CD4-positive, alpha-beta T cell treated with Interferon gamma for 1 hour (primary cell): ENCODE measurements at regions not wholly inside any gene's neighbourhood (a gene's known extent, or its start where the extent isn't known, plus 50 kb on each side); places are given as distances from the start of the nearest gene placed in this dataset.

ENCODE experiments used
- DNase-seq: peaks from one replicate; pipeline ENCODE4 v3.0.0-alpha.2; 2020

DNA sequence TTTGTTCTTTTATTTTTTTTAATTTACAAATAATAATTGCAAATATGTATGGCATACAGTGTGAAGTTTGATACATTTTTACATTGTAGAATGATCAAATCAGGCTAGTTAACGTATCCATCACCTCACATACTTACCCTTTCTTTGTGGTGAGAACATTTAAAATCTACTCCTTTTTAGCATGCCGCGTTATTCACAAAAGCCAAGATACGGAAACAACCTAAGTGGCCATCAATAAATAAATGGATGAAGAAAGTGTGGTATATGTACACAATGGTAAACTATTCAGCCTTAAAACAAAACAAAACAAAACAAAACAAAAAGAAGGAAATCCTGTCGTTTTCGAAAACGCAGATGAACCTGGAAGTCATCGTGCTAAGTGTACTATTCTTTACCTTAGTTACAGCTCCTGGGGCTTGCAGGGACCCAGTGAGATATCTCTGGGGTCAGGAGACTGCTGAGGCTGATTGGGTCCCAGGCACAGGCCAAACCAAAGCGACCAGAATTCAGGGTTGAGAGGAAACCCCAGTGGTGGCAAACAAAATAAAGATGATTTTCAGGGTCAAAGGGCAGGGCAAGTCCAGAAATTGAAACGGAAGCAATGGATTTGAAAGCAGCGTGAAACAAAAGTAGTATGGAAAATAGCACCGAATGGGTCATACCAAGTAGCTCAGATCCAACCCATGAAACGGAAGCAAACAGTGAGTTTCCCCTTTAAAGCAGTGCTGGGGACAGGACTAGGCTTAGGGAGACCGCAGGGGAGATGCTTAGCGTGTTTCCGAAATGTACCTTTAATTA lies 188.2 kb downstream of the PLPP3 start:
- no peak for DNase-seq

DNA sequence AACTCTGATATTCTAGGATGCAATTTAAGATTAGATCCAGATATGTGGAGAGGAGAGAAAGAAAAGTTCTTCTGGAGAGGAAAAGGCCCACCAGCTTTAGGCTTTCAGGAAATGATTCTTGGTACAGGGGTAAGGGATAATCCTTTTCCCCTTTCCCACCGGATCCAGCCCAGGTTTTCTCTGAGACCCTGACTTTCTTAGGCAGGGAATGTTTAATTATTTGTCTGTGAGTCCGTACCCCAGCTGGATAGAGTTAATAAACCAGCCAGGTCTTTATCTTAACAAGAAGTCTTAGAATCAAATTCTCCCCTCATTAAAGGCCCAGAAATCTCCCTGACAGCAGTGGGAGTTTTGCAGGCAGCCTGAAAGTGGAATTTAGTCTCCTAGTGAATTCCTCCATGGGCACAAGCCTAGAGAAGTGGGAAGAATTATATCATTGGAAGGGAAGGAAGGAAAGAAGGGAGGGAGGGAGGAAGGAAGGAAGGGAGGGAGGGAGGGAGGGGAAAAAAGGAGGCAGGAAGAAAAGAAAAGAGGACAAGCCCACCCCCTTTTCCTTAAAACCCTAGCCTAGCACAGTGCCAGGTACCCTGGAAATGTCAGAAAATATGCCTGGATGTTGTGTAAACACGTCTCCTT lies 189.0 kb downstream of the PLPP3 start:
- DNase-seq, result no peak

DNA sequence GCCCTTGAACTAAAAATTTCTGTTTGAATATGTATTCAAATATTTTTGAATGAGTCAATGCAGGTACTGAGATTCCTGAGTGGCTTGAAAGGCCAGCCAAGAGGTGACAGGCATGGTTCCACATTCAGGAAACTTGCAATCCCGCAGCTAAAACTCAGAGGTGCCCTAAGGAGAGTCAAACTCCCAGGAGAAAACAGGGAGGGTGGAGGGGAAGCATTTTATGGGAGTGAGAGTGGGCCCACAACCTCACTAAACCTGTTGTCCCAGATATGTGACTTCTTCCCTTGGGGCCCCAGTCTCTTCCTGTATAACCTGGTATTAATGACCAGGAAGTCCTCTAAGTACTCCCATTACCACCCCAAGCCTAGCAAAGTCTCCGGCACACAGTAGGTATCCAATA lies 189.6 kb downstream of the PLPP3 start:
- DNase-seq, result no peak

DNA sequence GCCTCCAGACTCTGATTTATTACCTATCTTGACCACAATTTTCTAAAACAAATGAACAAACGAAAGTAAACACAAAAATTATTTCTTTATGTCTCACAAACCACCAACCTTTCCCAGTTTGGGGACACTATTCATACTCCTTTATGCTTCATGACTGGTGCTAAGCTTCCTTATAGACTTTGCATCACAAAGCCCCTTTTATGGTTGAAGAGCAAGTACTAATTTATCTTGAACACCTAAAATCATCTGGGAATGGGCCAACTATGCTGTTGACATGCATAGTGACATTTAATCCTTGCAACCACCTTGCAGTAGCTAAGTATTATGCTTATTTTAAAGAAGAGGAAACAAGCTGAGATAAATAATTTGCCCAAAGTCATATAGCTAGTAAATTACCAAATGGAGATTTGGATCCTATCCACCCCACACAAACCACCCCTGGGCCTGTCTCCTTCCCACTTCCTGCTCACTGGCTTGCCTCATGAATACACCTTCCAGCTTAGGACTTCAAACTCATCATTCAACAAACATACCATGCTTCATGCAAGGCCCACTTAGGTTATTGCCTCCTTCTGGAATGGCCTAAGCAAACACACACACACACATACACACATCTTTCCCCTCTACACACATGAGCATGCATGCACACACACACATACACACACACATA lies 192.2 kb downstream of the PLPP3 start:
- no peak for DNase-seq

DNA sequence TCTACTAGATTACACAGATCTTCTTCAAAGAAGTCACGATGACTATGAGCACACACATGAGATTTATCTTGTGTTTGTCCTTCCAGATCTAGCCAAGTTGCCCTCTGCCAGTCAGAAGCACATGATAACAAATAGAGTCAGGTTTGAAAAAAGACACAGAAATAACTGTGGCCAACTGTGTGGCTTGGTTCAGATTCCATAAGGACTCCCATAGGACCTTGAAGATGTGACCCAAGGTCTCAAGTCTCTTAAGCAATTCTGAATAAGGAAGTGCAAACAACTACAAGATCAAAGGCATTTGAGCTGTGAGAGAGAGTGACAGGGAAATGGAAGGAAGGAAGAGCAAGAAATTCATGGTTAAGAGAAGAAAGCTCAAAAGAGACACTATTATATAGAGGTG lies 194.0 kb downstream of the PLPP3 start:
- DNase-seq, result no peak

DNA sequence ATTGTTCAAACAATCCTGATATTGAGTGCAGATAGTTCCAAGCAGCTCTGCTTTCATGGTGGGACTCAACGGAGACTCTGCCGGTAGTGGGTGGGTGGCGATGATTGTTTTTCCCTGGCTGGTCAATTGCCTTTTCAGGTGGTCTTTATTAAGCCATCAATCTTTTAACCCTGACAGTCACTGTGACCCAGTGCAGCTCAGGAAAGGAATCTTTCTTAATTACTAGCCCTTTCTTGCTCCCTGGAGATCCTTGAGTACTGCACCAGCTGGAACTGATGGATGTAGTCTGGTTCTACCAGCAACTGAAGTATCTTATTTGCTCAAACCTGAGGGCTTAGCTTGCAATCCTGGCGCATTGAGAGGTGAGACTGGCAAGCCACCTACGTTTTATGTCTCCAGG lies 196.4 kb downstream of the PLPP3 start:
- no peak for DNase-seq

DNA sequence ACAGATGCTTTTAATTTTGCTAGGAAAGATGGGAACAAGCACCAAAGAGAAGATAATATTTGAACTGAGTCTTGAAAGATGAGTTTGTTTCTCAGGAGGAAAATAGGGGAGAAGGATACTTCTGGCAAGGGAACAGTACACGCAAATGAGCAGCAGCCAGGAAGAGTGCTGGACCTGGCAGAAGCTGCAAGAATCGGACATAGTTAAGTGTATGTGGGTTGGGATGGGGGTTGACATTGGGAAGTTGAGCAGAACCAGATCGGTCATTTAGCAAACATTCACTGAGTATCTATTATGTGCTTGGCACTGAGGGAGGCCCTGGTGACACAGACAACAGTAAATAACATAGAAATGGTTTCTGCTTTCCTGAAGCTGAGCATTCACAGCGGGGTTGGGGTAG lies 198.8 kb downstream of the PLPP3 start:
- DNase-seq, result no peak

DNA sequence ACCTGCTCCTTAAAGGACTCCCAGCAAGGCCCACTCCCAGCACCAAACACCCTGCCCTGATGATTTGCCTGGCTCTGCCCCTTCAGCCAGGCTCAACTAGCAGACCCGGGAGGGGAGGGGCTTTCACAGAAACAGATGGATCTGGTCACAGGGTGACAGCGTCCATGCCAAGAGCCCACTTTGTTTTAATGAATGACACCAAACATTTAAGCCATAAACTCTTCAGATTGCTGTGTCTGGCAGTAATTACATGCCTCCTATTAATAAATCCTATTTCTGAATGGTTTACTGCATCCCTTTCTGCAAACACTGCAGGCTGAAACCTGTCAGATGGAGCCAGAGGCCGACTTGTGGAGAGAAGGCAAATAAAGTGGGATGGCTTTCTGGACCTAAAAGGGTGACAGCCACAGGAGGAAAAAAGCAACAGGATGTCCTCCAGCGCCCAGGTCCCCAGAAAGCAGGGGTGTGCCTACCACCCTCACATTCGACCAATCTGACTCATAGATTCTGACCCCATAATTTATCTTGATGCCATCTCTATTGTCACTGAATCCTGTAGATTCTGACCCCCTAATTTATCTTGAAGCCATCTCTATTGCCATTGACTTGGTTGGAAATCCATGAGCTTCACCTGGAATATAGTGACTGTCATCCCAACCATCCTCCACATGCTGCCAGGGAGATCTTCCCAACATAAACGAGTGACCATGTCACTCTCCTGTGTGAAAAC lies 200.9 kb downstream of the PLPP3 start:
- no peak for DNase-seq

DNA sequence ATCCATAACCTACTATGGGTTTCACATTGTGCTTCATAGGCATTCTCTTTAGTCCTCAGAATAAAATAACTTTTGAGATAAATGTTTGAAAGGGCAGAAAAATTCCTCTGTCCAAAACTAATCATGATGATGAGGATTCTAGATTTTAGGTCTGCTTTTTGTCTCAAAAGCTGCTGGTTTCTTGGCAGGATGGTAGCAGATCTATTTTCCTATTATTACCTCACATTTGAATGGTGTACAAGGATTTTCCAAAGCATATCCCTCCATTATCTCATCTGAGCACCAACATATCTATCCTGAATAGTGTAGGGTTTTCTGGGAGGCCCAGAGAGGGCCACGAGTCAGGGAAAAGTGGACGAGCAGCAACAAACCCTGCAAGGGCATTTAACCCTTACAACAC lies 201.9 kb downstream of the PLPP3 start:
- no peak for DNase-seq

DNA sequence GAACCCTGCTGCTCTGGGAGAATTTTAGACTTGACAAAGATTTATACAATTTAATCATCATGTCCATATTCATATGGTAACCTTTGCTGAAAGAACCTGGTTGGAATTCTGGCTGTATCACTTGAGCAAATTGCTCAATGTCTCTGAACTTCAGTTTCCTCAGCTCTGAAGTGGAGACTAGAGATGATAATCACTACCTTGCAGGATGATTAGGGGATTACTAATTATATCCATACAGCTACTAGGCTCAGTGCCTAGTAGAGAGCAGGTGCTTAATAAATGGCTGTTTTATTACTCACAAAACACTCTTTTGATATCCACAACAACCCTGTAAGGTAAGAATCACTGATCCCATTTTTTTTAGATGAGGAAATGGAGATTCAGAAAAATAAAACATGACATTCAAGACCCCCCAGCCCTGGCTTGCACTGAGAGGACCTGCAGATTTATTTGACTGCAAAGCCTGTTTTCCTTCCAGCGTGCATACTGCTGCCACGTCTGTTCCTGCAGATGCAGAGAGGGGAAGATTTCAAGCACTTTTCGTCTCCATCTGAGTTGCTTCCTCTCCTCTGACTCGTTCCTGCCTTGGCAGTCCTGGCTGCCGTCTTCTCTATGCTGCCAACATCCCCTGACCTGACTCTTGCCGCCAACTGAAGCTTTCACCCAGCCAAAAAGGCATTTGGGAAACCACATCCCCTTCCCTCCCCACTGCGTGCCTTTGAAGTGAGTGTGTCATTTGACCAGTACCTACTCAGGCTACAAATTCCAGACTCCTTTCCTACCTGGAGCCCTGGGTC lies 203.0 kb downstream of the PLPP3 start:
- DNase-seq, result no peak

DNA sequence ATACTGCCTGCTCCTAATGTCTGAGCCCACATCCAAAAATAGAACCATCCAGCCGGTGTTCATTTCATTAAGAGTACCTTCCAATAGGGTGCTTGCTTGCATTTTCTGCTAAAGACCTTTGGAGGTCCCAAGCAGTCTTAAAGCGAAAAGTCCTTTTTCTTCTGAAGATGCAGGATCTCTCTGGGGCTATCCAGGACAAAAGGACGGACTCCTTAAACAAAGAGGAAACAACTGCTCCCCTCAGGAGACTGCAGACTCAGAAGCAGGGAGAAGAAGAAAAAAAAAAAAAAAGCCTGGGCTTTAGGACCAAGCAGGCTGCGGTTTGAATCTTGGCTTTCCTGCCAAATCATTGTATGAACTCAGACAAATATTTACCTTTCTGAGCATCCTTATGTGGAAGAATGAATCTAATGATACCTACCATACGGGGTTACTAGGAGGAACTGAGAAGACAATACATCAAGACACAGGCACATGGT lies 204.0 kb downstream of the PLPP3 start:
- DNase-seq, result no peak

DNA sequence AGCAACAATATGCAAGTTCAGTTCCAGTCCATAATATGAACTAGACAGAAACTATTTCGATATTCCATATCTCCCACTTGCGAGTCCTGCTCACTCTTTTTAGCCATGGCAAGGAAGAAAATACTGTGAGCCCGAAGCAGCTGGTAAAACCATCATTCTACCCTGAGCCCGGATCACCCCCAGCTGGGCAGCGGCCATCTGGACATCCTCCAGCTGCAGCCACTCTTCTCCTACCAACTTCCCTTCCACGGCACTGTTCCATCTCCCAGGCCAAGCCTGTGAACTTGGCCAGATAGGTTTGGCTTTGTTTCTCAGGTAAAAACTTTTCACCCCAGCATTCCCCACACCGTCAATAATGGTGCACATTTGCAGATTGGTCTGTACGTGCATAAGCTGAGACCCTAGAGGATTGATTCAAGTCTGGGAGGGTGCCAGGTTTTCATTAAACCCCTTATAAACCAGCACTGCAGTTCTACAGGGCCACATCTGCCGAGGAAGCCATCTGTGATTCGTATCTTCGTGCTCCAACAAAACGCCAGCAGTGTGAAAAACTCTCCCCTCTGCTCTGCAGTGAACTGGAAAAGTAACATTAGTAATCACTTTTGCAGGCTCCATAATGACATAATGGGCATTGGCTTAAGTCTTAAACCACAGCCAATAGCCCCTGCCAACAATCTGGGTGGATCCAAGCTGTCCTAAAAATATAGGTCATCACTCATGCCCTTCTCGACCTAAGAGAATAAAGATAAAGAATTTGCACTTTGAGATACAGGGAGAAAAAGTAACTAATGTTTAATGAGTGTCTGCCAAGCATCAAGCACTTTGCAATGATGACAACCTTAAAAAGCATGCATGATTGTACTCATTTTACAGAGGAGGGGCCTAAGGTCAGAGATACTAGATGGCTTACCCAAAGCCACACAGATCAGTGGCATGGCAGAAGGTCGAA lies 205.1 kb downstream of the PLPP3 start:
- DNase-seq, result no peak

DNA sequence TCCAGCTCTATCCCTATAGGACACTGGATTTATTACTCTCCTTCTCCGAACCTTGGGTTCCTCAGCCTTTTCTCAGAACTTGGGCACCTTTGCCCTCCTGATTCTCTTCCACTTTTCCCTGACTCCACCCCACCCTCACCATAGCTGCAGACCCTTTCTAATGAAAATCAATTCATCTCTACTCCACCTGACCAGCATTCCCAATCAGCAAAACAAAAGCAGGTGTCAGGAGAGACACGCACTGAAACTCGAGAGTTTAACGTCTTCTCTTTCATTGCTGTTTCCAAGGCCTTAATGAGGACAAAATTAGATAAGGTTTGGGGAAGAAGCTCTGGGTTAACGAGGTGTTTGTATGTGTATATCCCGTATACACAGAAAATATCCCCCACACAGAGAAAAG lies 208.8 kb downstream of the PLPP3 start:
- no peak for DNase-seq

DNA sequence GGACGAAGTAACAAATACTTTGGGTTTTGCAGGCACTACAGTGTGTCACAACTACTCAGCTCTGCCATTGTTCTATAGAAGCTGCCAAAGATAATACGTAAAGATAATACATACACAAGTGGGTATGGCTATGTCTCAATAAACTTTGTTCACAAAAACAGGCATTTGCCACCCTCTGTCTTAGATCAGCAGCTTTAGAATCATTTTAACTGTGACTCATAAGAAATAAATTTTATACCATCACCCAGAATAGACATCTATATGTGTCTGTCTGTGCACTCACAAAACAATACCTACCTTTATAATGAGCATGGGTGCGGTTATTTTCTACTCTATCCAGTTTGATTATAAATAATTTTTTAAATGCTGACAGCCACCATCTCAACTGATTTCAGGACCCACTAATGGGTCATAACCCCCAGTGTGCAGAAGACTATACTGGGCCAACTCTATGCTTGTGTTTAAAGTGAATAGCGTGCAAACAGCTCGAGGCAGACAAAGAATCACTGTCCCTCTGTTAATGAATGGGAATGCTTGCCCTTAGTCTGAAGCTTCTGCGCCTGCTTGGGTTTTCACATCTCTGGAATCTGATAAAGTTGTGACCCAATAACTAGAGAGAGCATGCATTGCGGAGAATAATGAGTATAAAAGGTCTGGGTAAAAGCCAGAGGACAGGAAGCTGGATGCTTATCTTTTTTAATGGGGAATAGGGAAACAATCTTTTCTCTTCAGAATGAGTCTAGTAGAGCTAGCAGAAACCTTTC lies 216.2 kb downstream of the PLPP3 start:
- DNase-seq, result no peak

DNA sequence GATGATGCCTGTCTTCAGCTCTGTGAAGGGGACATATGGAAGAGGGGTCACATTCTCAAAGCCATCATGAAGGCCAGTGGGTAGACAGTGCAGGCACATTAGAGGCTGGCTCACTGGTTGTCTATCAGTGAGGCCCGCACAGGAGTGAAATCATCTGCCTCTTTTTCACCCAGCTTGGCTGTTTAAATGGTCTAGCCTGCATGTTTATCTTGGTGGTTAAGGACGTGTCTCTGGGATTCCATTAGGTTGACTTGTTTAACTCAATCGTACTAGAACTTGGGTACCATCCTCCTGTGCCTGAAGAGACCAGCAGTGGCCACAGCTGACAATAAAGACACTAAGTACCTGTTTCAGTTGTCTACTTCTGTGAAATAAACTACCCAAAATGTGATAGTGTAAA lies 219.3 kb downstream of the PLPP3 start:
- no peak for DNase-seq

DNA sequence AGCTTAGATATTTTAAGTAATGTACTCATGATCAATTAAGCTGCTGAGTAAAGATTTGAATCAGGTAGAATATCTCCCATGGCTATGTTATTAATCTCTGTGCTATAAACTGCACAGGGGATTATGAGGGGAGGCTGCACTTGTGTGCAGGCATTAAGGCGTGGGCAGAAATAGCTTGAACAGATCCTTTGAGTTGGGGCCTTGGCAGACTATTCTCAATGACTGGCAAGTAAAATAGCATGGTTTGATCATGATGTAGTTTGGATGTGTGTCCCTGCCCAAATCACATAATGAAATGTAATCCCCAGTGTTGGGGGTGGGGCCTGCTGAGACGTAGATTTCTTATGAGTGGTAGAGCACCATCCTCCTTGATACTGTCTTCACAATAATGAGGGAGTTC lies 220.3 kb downstream of the PLPP3 start:
- DNase-seq, result no peak

DNA sequence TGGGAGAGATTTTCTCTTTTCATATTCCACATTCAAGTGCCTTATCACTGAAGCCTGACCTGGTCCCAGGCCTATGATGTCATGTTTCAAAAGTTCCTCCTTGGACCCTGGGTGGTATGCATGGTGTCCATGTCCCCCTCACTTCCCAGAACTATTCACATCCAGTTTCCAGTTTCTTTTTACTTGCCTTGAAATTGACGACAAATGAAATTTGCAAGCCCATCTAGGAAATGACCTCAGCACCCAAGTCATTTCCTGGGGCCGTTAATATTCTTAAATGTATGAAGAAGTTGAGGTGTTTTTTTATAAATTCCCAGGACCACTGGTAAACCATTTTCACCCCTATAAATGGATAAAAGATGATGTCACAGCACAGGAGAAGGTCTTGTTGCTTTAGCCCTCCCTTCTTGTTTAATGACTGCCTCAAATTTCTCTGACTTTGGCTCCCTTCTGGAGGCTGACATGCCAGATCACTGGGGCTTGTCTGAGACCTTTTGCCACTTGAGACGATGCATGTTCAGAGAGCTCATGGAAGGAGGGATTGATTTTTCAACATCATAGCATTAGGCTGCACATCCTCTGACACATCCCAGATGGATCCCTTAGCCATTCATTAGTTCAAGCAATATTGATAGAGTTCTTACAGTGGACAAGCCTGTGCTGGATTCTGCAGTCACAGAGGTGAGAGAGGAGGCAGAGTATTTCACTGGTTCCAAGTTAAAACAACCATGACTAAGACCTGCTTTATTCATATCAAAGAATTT lies 221.3 kb downstream of the PLPP3 start:
- no peak for DNase-seq

DNA sequence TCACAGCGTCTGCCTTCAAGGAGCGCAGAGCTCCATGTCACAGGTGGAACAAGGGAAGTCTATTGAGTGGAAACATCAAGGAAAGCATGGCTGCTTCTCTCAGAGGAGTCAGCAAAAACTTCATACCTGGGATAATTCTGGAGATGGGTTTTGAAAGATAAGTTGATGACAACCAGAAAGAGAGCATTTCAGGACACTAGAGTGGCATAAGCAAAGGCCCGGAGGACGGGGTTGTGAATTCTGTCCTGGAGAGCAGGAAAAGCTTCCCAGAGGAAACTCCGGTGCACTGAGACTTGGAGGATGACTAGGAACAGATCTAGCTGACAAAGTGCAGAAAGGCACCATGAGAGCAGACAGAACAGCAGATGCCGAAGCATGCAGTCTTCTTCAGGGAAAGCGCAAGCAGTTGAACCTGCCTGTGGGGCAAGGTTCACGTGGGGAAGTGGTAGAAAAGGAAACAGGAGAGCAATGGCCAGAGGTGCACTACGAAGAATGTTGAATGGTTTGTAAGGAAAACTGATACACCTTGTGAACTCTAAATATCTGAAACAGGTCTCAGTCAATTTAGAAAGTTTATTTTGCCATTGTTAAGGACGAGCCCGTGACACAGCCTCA lies 222.9 kb downstream of the PLPP3 start:
- no peak for DNase-seq

DNA sequence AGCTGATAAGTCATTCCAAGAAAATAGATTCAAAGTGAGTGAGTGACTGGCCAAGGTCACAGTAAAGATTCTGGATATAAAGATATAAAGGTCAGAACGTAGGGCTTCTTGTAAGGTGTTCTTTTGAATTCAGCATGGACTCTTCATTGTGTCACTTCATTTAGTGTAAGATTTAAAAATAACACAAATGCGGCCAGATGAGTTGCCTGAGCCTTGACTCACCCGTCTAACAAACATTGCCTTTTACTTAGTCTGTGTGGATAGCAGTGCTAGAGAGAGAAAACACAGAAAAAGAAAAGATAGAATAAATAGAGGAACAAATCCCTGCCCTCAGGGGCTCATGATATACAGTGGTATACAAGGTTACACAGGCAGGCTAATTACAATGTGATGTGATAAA lies 223.4 kb downstream of the PLPP3 start:
- DNase-seq, result no peak
